ENCODE measurements at regions not wholly inside any gene's neighbourhood (a gene's known extent, or its start where the extent isn't known, plus 50 kb on each side); places are given as distances from the start of the nearest gene placed in this dataset.

DNA sequence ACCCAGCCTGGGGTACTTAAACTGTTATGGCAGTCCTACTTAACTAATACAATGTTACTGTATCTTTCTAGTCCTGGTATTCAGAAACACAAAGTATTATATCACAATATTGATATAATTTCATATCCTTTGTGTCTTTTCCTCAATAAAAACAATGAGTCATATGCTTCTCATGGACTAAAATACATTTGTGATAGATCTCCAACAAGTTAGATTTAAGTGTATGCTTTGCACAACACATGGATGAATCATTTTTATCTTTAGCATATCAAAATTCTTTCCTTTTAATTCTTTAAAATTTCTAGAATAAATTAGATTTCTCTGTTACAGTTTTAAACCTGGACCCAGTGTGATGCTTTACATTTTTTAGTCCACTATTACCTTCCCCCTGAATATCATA lies 1357.8 kb upstream of the ATXN8OS start:
- TF ChIP-seq, protein P1, sequence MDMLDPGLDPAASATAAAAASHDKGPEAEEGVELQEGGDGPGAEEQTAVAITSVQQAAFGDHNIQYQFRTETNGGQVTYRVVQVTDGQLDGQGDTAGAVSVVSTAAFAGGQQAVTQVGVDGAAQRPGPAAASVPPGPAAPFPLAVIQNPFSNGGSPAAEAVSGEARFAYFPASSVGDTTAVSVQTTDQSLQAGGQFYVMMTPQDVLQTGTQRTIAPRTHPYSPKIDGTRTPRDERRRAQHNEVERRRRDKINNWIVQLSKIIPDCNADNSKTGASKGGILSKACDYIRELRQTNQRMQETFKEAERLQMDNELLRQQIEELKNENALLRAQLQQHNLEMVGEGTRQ (IDR thresholded peaks at IDR 0.05): no peak
- TF ChIP-seq, protein P2, sequence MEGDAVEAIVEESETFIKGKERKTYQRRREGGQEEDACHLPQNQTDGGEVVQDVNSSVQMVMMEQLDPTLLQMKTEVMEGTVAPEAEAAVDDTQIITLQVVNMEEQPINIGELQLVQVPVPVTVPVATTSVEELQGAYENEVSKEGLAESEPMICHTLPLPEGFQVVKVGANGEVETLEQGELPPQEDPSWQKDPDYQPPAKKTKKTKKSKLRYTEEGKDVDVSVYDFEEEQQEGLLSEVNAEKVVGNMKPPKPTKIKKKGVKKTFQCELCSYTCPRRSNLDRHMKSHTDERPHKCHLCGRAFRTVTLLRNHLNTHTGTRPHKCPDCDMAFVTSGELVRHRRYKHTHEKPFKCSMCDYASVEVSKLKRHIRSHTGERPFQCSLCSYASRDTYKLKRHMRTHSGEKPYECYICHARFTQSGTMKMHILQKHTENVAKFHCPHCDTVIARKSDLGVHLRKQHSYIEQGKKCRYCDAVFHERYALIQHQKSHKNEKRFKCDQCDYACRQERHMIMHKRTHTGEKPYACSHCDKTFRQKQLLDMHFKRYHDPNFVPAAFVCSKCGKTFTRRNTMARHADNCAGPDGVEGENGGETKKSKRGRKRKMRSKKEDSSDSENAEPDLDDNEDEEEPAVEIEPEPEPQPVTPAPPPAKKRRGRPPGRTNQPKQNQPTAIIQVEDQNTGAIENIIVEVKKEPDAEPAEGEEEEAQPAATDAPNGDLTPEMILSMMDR (IDR thresholded peaks at IDR 0.05): no peak
- TF ChIP-seq POLR2A (IDR thresholded peaks at IDR 0.05; ENCODE audit: low read length): no peak
- TF ChIP-seq CEBPB (IDR thresholded peaks at IDR 0.05): no peak
- no peak for TF ChIP-seq KDM1A (IDR thresholded peaks at IDR 0.05; ENCODE audit: low read depth)
- TF ChIP-seq HDAC2 (IDR thresholded peaks at IDR 0.05): no peak
- no peak for TF ChIP-seq RFX5 (IDR thresholded peaks at IDR 0.05)
